Testis (tissue), 2 donors: ENCODE measurements at regions not wholly inside any gene's neighbourhood (a gene's known extent, or its start where the extent isn't known, plus 50 kb on each side); places are given as distances from the start of the nearest gene placed in this dataset.

Experiments used
- POLR2A ChIP-seq: fragments of 450-650 bp; IDR thresholded peaks from one replicate; pipeline ENCODE4 v1.6.1; 2017; ENCODE audit warnings: antibody characterized with exemption, mild to moderate bottlenecking, moderate library complexity
- TF ChIP-seq, protein P1 (sequence below), 3 experiments: fragments of 450-650 bp in 2 of 3; fragments of 200-600 bp in 1 of 3; sonication (generic) in 1 of 3; IDR thresholded peaks; one replicate each; pipeline ENCODE4 v1.5.1; 2016 to 2019; ENCODE audit warnings: antibody characterized with exemption in 3 of 3, mild to moderate bottlenecking in 2 of 3, moderate library complexity in 1 of 3

DNA sequence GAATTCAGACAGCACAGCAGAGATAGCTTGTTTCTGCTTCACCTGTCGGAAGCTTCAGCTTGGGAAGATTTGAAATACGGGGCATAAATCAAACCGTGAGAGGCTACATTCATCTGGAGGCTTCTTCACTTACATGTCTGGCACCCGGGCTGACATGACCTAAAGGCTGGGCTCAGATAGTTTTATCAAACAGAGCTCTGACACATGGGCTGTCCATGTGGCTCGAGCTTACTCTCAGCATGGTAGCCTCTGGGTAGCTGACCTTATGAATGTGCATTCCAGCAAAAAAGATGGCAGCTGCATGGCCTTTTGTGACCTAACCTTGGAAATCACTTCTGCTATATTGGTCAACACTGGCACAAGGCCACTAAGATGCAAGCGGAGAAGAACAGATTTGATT is 414.5 kb downstream of the NDFIP2 start:
- TF ChIP-seq POLR2A, result no peak
- TF ChIP-seq, protein P1, sequence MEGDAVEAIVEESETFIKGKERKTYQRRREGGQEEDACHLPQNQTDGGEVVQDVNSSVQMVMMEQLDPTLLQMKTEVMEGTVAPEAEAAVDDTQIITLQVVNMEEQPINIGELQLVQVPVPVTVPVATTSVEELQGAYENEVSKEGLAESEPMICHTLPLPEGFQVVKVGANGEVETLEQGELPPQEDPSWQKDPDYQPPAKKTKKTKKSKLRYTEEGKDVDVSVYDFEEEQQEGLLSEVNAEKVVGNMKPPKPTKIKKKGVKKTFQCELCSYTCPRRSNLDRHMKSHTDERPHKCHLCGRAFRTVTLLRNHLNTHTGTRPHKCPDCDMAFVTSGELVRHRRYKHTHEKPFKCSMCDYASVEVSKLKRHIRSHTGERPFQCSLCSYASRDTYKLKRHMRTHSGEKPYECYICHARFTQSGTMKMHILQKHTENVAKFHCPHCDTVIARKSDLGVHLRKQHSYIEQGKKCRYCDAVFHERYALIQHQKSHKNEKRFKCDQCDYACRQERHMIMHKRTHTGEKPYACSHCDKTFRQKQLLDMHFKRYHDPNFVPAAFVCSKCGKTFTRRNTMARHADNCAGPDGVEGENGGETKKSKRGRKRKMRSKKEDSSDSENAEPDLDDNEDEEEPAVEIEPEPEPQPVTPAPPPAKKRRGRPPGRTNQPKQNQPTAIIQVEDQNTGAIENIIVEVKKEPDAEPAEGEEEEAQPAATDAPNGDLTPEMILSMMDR (IDR thresholded peaks at IDR 0.05), result no peak
